Activated CD4-positive, alpha-beta T cell treated with anti-CD3 and anti-CD28 coated beads for 48 hours (primary cell): ENCODE measurements at regions not wholly inside any gene's neighbourhood (a gene's known extent, or its start where the extent isn't known, plus 50 kb on each side); places are given as distances from the start of the nearest gene placed in this dataset.
A peak's percentile ranks its signal among the peaks of the same experiment; 100 is the strongest.
"Not testable (repeated sequence)": the region's sequence is repeated elsewhere in the genome, so short reads cannot be mapped to it uniquely, and the experiment has no call there.

Source experiments
- DNase-seq: peaks from one replicate; pipeline ENCODE4 v3.0.0-alpha.2; 2020

GRCh38 chr6:150741633-150742200, 123.8 kb upstream of the MTHFD1L start:
- peak; percentile 8 for DNase-seq

GRCh38 chr6:150744522-150745260, 120.8 kb upstream of the MTHFD1L start:
- DNase-seq: no peak

- DNase-seq: no peak
These were observed 119.6 kb upstream of the MTHFD1L start for GRCh38 chr6:150745896-150746295.

- no peak for DNase-seq
These were observed 118.3 kb upstream of the MTHFD1L start for GRCh38 chr6:150747155-150747554.

GRCh38 chr6:150749091-150749670, 116.3 kb upstream of the MTHFD1L start:
- DNase-seq: no peak

- DNase-seq: no peak
These were observed 114.2 kb upstream of the MTHFD1L start for GRCh38 chr6:150751296-150751695.

GRCh38 chr6:150752409-150752808, 113.1 kb upstream of the MTHFD1L start:
- DNase-seq: no peak

GRCh38 chr6:150753371-150754064, 112.0 kb upstream of the MTHFD1L start:
- no peak for DNase-seq

- DNase-seq: no peak
These were observed 110.5 kb upstream of the MTHFD1L start for GRCh38 chr6:150755042-150755441.

- DNase-seq: no peak
These were observed 110.0 kb upstream of the MTHFD1L start for GRCh38 chr6:150755524-150755923.

GRCh38 chr6:150756173-150756572, 109.3 kb upstream of the MTHFD1L start:
- no peak for DNase-seq

- DNase-seq: not testable (repeated sequence)
These were observed 107.7 kb upstream of the MTHFD1L start for GRCh38 chr6:150757807-150758206.

GRCh38 chr6:150759483-150759882, 106.0 kb upstream of the MTHFD1L start:
- no peak for DNase-seq

GRCh38 chr6:150761771-150762170, 103.7 kb upstream of the MTHFD1L start:
- DNase-seq: no peak

GRCh38 chr6:150764334-150765066, 101.0 kb upstream of the MTHFD1L start:
- DNase-seq: no peak

- no peak for DNase-seq
These were observed 100.3 kb upstream of the MTHFD1L start for GRCh38 chr6:150765067-150765764.

- DNase-seq: no peak
These were observed 99.1 kb upstream of the MTHFD1L start for GRCh38 chr6:150766201-150766997.

GRCh38 chr6:150767161-150767560, 98.3 kb upstream of the MTHFD1L start:
- no peak for DNase-seq

GRCh38 chr6:150767571-150768018, 97.9 kb upstream of the MTHFD1L start:
- no peak for DNase-seq

- DNase-seq: no peak
These were observed 94.9 kb upstream of the MTHFD1L start for GRCh38 chr6:150770637-150771036.

GRCh38 chr6:150773969-150774368, 91.5 kb upstream of the MTHFD1L start:
- DNase-seq: no peak
